ENCODE measurements at regions not wholly inside any gene's neighbourhood (a gene's known extent, or its start where the extent isn't known, plus 50 kb on each side); places are given as distances from the start of the nearest gene placed in this dataset.
"Not testable (repeated sequence)": the region's sequence is repeated elsewhere in the genome, so short reads cannot be mapped to it uniquely, and the experiment has no call there.

GRCh38 chr3:26931896-26932295 is 309.3 kb downstream of the LRRC3B start:
- no peaks in the 10 kb centered on the region for H3K27me3 Mint-ChIP-seq (ENCODE audit: insufficient read depth, unreplicated experiment)
- H3K27ac Mint-ChIP-seq (ENCODE audit: unreplicated experiment) = no peak overlapping the region
- BruUV-seq (replicated peaks) = no TSS peak
- TF ChIP-seq, protein P1, sequence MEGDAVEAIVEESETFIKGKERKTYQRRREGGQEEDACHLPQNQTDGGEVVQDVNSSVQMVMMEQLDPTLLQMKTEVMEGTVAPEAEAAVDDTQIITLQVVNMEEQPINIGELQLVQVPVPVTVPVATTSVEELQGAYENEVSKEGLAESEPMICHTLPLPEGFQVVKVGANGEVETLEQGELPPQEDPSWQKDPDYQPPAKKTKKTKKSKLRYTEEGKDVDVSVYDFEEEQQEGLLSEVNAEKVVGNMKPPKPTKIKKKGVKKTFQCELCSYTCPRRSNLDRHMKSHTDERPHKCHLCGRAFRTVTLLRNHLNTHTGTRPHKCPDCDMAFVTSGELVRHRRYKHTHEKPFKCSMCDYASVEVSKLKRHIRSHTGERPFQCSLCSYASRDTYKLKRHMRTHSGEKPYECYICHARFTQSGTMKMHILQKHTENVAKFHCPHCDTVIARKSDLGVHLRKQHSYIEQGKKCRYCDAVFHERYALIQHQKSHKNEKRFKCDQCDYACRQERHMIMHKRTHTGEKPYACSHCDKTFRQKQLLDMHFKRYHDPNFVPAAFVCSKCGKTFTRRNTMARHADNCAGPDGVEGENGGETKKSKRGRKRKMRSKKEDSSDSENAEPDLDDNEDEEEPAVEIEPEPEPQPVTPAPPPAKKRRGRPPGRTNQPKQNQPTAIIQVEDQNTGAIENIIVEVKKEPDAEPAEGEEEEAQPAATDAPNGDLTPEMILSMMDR (IDR thresholded peaks at IDR 0.05; ENCODE audit: insufficient read depth in 1 of 2, low read depth in 1 of 2, low read length in 1 of 2, severe bottlenecking in 1 of 2, unreplicated experiment in 1 of 2) = no peak
- no peak for DNase-seq
- H3K4me3 Mint-ChIP-seq (ENCODE audit: unreplicated experiment) = no peak overlapping the region
- H3K4me1 Mint-ChIP-seq (ENCODE audit: low read depth, unreplicated experiment) = no peaks in the 10 kb centered on the region
- no peaks in the 10 kb centered on the region for H3K9me3 Mint-ChIP-seq (ENCODE audit: unreplicated experiment)
- Histone ChIP-seq H3K27me3 (replicated peaks; ENCODE audit: control insufficient read depth, insufficient read depth, low read length) (no peaks in the 10 kb centered on the region), H3K9me3 (no peaks in the 10 kb centered on the region), H3K4me1 (no peaks in the 10 kb centered on the region), H3K36me3 (ENCODE audit: control insufficient read depth, insufficient read depth, low read length) (no peaks in the 10 kb centered on the region), H3K4me3 (ENCODE audit: low read depth, low read length) (no peak overlapping the region)
- intact Hi-C loops (cut with micrococcal nuclease; ENCODE audit: unreplicated experiment) = no loop called here
- no peaks in the 10 kb centered on the region for H3K36me3 Mint-ChIP-seq (ENCODE audit: insufficient read depth, unreplicated experiment)
- ChIA-PET CTCF (no interaction called here), POLR2A (no interaction called here)

- POLR2A ChIA-PET = no interaction called here
- H3K27me3 Mint-ChIP-seq (ENCODE audit: insufficient read depth, unreplicated experiment) = no peaks in the 10 kb centered on the region
- Histone ChIP-seq H3K9me3 (no peaks in the 10 kb centered on the region), H3K36me3 (ENCODE audit: control insufficient read depth, insufficient read depth, low read length) (no peaks in the 10 kb centered on the region), H3K4me1 (no peaks in the 10 kb centered on the region), H3K4me3 (ENCODE audit: low read depth, low read length) (no peak overlapping the region), H3K27me3 (replicated peaks; ENCODE audit: control insufficient read depth, insufficient read depth, low read length) (no peaks in the 10 kb centered on the region)
- no TSS peak for BruUV-seq (replicated peaks)
- no peak overlapping the region for H3K4me3 Mint-ChIP-seq (ENCODE audit: unreplicated experiment)
- TF ChIP-seq, protein P1 (IDR thresholded peaks at IDR 0.05; ENCODE audit: insufficient read depth in 1 of 2, low read depth in 1 of 2, low read length in 1 of 2, severe bottlenecking in 1 of 2, unreplicated experiment in 1 of 2) = no peak
- no peak for DNase-seq
- H3K4me1 Mint-ChIP-seq (ENCODE audit: low read depth, unreplicated experiment) = no peaks in the 10 kb centered on the region
- intact Hi-C loops (cut with micrococcal nuclease; ENCODE audit: unreplicated experiment) = no loop called here
- CTCF ChIA-PET = no interaction called here
- no peak overlapping the region for H3K27ac Mint-ChIP-seq (ENCODE audit: unreplicated experiment)
- H3K36me3 Mint-ChIP-seq (ENCODE audit: insufficient read depth, unreplicated experiment) = no peaks in the 10 kb centered on the region
- no peaks in the 10 kb centered on the region for H3K9me3 Mint-ChIP-seq (ENCODE audit: unreplicated experiment)
Observed at GRCh38 chr3:26932752-26933151, 310.2 kb downstream of the LRRC3B start.

GRCh38 chr3:26945480-26945879 is 322.9 kb downstream of the LRRC3B start:
- H3K4me3 ChIP-seq (ENCODE audit: low read depth, low read length); intact Hi-C loops (cut with micrococcal nuclease; ENCODE audit: unreplicated experiment); H3K4me3 Mint-ChIP-seq (ENCODE audit: unreplicated experiment): not testable (repeated sequence)

DNA sequence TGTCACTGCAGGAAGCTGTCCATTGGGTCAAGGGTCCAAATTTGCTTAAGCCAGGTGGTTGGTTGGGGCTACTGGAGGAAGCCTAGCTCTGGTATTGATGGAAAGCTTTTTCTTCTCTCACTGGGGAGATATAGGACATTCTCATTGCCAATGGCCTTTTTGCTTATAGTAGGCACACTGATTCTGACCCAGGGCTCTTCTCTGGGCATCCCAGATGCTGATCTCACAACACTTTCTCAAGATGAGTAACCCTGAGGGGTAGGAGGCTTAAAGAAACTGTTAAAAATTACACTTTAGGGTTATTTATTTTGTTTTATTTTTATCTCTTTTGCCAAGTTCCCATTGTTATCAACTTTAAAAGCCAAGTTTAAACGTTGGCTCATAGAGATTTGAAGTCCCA is 337.8 kb downstream of the LRRC3B start:
- no TSS peak for BruUV-seq (replicated peaks)
- intact Hi-C loops (cut with micrococcal nuclease; ENCODE audit: unreplicated experiment) = no loop called here
- TF ChIP-seq, protein P1 (IDR thresholded peaks at IDR 0.05; ENCODE audit: insufficient read depth in 1 of 2, low read depth in 1 of 2, low read length in 1 of 2, severe bottlenecking in 1 of 2, unreplicated experiment in 1 of 2) = no peak
- ChIA-PET CTCF (no interaction called here), POLR2A (no interaction called here)
- Mint-ChIP-seq H3K36me3 (ENCODE audit: insufficient read depth, unreplicated experiment) (no peaks in the 10 kb centered on the region), H3K9me3 (ENCODE audit: unreplicated experiment) (peaks cover 30% of the 10 kb centered on the region), H3K27ac (ENCODE audit: unreplicated experiment) (no peak overlapping the region), H3K4me1 (ENCODE audit: low read depth, unreplicated experiment) (no peaks in the 10 kb centered on the region), H3K4me3 (ENCODE audit: unreplicated experiment) (no peak overlapping the region), H3K27me3 (ENCODE audit: insufficient read depth, unreplicated experiment) (no peaks in the 10 kb centered on the region)
- Histone ChIP-seq H3K36me3 (ENCODE audit: control insufficient read depth, insufficient read depth, low read length) (no peaks in the 10 kb centered on the region), H3K4me3 (ENCODE audit: low read depth, low read length) (no peak overlapping the region), H3K27me3 (replicated peaks; ENCODE audit: control insufficient read depth, insufficient read depth, low read length) (no peaks in the 10 kb centered on the region), H3K9me3 (no peaks in the 10 kb centered on the region), H3K4me1 (no peaks in the 10 kb centered on the region)
- no peak for DNase-seq

More at GRCh38 chr3:26945480-26945879, 322.9 kb downstream of the LRRC3B start:
- POLR2A ChIA-PET; H3K4me1 ChIP-seq; H3K27me3 ChIP-seq (replicated peaks; ENCODE audit: control insufficient read depth, insufficient read depth, low read length); H3K27ac Mint-ChIP-seq (ENCODE audit: unreplicated experiment); H3K9me3 ChIP-seq; H3K36me3 ChIP-seq (ENCODE audit: control insufficient read depth, insufficient read depth, low read length); H3K4me1 Mint-ChIP-seq (ENCODE audit: low read depth, unreplicated experiment); BruUV-seq (replicated peaks); H3K36me3 Mint-ChIP-seq (ENCODE audit: insufficient read depth, unreplicated experiment); CTCF ChIA-PET; DNase-seq; H3K27me3 Mint-ChIP-seq (ENCODE audit: insufficient read depth, unreplicated experiment): not testable (repeated sequence)
- H3K9me3 Mint-ChIP-seq (ENCODE audit: unreplicated experiment) = peaks cover 11% of the 10 kb centered on the region
